ENCODE measurements at regions not wholly inside any gene's neighbourhood (a gene's known extent, or its start where the extent isn't known, plus 50 kb on each side); places are given as distances from the start of the nearest gene placed in this dataset.

- 91 to 93% methylated on average over 13 of the region's 15 CpGs for WGBS, 2 donors
- intact Hi-C loops (cut with DNase I): no loop called here
- DNase-seq: no peak
These were observed 122.1 kb upstream of the COL5A1 start for GRCh38 chr9:134519375-134520070.

GRCh38 chr9:134521817-134522501 lies 119.6 kb upstream of the COL5A1 start:
- no peak for DNase-seq
- H3K27me3 ChIP-seq: no peaks in the 10 kb centered on the region
- TF ChIP-seq CTCF (IDR thresholded peaks at IDR 0.05): no peak
- TF ChIP-seq POLR2A (IDR thresholded peaks at IDR 0.05): no peak
- H3K4me1 ChIP-seq: no peaks in the 10 kb centered on the region
- no peaks in the 10 kb centered on the region for H3K9me3 ChIP-seq
- H3K27ac ChIP-seq: no peak overlapping the region
- H3K36me3 ChIP-seq: no peaks in the 10 kb centered on the region
- H3K4me3 ChIP-seq (replicated peaks in 1 of 3): no peak overlapping the region
- intact Hi-C loops (cut with DNase I): no loop called here
- 69 to 74% methylated on average over 22 to 24 of the region's 25 CpGs for WGBS, 2 donors

More at GRCh38 chr9:134519375-134520070, 122.1 kb upstream of the COL5A1 start:
- no peak for TF ChIP-seq CTCF (IDR thresholded peaks at IDR 0.05)
- no peak for TF ChIP-seq POLR2A (IDR thresholded peaks at IDR 0.05)
- Histone ChIP-seq H3K36me3 (no peaks in the 10 kb centered on the region), H3K4me1 (no peaks in the 10 kb centered on the region), H3K27me3 (no peaks in the 10 kb centered on the region), H3K27ac (no peak overlapping the region), H3K4me3 (replicated peaks in 1 of 3) (no peak overlapping the region), H3K9me3 (no peaks in the 10 kb centered on the region)

- no peak for DNase-seq
- Histone ChIP-seq H3K27me3 (no peaks in the 10 kb centered on the region), H3K4me1 (no peaks in the 10 kb centered on the region), H3K9me3 (no peaks in the 10 kb centered on the region), H3K4me3 (replicated peaks in 1 of 3) (no peak overlapping the region), H3K36me3 (no peaks in the 10 kb centered on the region), H3K27ac (no peak overlapping the region)
- intact Hi-C loops (cut with DNase I): no loop called here
- no peak for TF ChIP-seq POLR2A (IDR thresholded peaks at IDR 0.05)
- TF ChIP-seq CTCF (IDR thresholded peaks at IDR 0.05): no peak
- WGBS, 2 donors: 85 to 89% methylated on average over 7 of the region's 7 CpGs
These were observed 119.1 kb upstream of the COL5A1 start for GRCh38 chr9:134522502-134522848.

GRCh38 chr9:134522976-134523375 lies 118.6 kb upstream of the COL5A1 start:
- H3K4me3 ChIP-seq (replicated peaks in 1 of 3): no peak overlapping the region
- DNase-seq: no peak
- no peaks in the 10 kb centered on the region for H3K9me3 ChIP-seq
- TF ChIP-seq CTCF (IDR thresholded peaks at IDR 0.05) (no peak), POLR2A (IDR thresholded peaks at IDR 0.05) (no peak)
- no peaks in the 10 kb centered on the region for H3K4me1 ChIP-seq
- no peaks in the 10 kb centered on the region for H3K36me3 ChIP-seq
- no peak overlapping the region for H3K27ac ChIP-seq
- no peaks in the 10 kb centered on the region for H3K27me3 ChIP-seq
- intact Hi-C loops (cut with DNase I): no loop called here
- WGBS, 2 donors: 77 to 84% methylated on average over 11 of the region's 11 CpGs

GRCh38 chr9:134525070-134525815 lies 116.4 kb upstream of the COL5A1 start:
- no peak for DNase-seq
- Histone ChIP-seq H3K4me3 (replicated peaks in 1 of 3) (no peak overlapping the region), H3K27me3 (no peaks in the 10 kb centered on the region), H3K27ac (no peak overlapping the region), H3K36me3 (no peaks in the 10 kb centered on the region), H3K4me1 (no peaks in the 10 kb centered on the region), H3K9me3 (no peaks in the 10 kb centered on the region)
- no peak for TF ChIP-seq CTCF (IDR thresholded peaks at IDR 0.05)
- TF ChIP-seq POLR2A (IDR thresholded peaks at IDR 0.05): no peak
- intact Hi-C loops (cut with DNase I): no loop called here
- WGBS, 2 donors: 91 to 94% methylated on average over 20 to 25 of the region's 26 CpGs

Measured in thyroid gland (tissue), 4 donors.